GM12892 (cell line): ENCODE measurements at regions not wholly inside any gene's neighbourhood (a gene's known extent, or its start where the extent isn't known, plus 50 kb on each side); places are given as distances from the start of the nearest gene placed in this dataset.

Experiments used
- DNase-seq: peaks from one replicate; pipeline ENCODE4 v3.0.0; 2011; ENCODE audit not compliant: insufficient read length
- FAIRE-seq: peaks from 2 replicates; lab custom pipeline; 2011; peaks lifted over from hg19 to GRCh38; lab: Jason Lieb, UNC
- POLR2A ChIP-seq: IDR thresholded peaks from 2 replicates; pipeline ENCODE4 v1.6.1; 2011; ENCODE audit warnings: low read depth, low read length, control low read depth
- POLR2AphosphoS5 ChIP-seq: IDR thresholded peaks from 2 replicates; pipeline ENCODE4 v1.6.1; 2011; ENCODE audit warnings: low read depth, low read length, control low read depth
- TAF1 ChIP-seq: IDR thresholded peaks from 2 replicates; pipeline ENCODE4 v1.6.1; 2011; ENCODE audit warnings: low read depth, mild to moderate bottlenecking, control low read depth, low read length, borderline replicate concordance

- DNase-seq, result no peak
- FAIRE-seq, result no peak
- TF ChIP-seq TAF1, result no peak
- no peak for TF ChIP-seq POLR2AphosphoS5
- no peak for TF ChIP-seq POLR2A
Measured at GRCh38 chr7:3234051-3234450, 67.0 kb upstream of the SDK1 start.

- FAIRE-seq, result no peak
- TF ChIP-seq POLR2AphosphoS5 (no peak), POLR2A (no peak), TAF1 (no peak)
- no peak for DNase-seq
Measured at GRCh38 chr7:3234851-3235250, 66.2 kb upstream of the SDK1 start.

GRCh38 chr7:3235322-3235721, 65.7 kb upstream of the SDK1 start:
- TF ChIP-seq TAF1, result no peak
- TF ChIP-seq POLR2AphosphoS5, result no peak
- TF ChIP-seq POLR2A, result no peak
- DNase-seq (no peak), FAIRE-seq (no peak)

GRCh38 chr7:3236268-3236667, 64.8 kb upstream of the SDK1 start:
- no peak for DNase-seq
- FAIRE-seq, result no peak
- no peak for TF ChIP-seq POLR2AphosphoS5
- no peak for TF ChIP-seq POLR2A
- TF ChIP-seq TAF1, result no peak

GRCh38 chr7:3238525-3239210, 62.4 kb upstream of the SDK1 start:
- DNase-seq, result no peak
- FAIRE-seq, result no peak
- no peak for TF ChIP-seq TAF1
- TF ChIP-seq POLR2A, result no peak
- no peak for TF ChIP-seq POLR2AphosphoS5

- DNase-seq, result no peak
- FAIRE-seq, result no peak
- TF ChIP-seq POLR2A (no peak), POLR2AphosphoS5 (no peak), TAF1 (no peak)
Measured at GRCh38 chr7:3239291-3239691, 61.8 kb upstream of the SDK1 start.

- no peak for FAIRE-seq
- no peak for DNase-seq
- TF ChIP-seq POLR2AphosphoS5 (no peak), POLR2A (no peak), TAF1 (no peak)
Measured at GRCh38 chr7:3240826-3241430, 60.1 kb upstream of the SDK1 start.

- no peak for DNase-seq
- TF ChIP-seq POLR2AphosphoS5 (no peak), POLR2A (no peak), TAF1 (no peak)
- no peak for FAIRE-seq
Measured at GRCh38 chr7:3241686-3242258, 59.3 kb upstream of the SDK1 start.

GRCh38 chr7:3242398-3242972, 58.6 kb upstream of the SDK1 start:
- no peak for DNase-seq
- FAIRE-seq, result no peak

GRCh38 chr7:3243256-3243655, 57.8 kb upstream of the SDK1 start:
- FAIRE-seq (no peak), DNase-seq (no peak)
- TF ChIP-seq POLR2AphosphoS5, result no peak

More at GRCh38 chr7:3242398-3242972, 58.6 kb upstream of the SDK1 start:
- TF ChIP-seq TAF1 (no peak), POLR2AphosphoS5 (no peak), POLR2A (no peak)

- FAIRE-seq, result no peak
- DNase-seq, result no peak
- no peak for TF ChIP-seq TAF1
- TF ChIP-seq POLR2AphosphoS5, result no peak
- no peak for TF ChIP-seq POLR2A
Measured at GRCh38 chr7:3243680-3244079, 57.4 kb upstream of the SDK1 start.
